ENCODE measurements at regions not wholly inside any gene's neighbourhood (a gene's known extent, or its start where the extent isn't known, plus 50 kb on each side); places are given as distances from the start of the nearest gene placed in this dataset.

- no peak overlapping the region for H3K9ac ChIP-seq (ENCODE audit: low read length)
- H3K9me3 ChIP-seq (ENCODE audit: low read length), result no peaks in the 10 kb centered on the region
- no peaks in the 10 kb centered on the region for H4K20me1 ChIP-seq (ENCODE audit: insufficient read depth, low read length)
- TF ChIP-seq CTCF (IDR thresholded peaks at IDR 0.05; ENCODE audit: low read length) (no peak), EZH2 (IDR thresholded peaks at IDR 0.05; ENCODE audit: borderline replicate concordance, low read length) (no peak)
- H2AFZ ChIP-seq (ENCODE audit: low read length), result no peak overlapping the region
- no peaks in the 10 kb centered on the region for H3K27me3 ChIP-seq (ENCODE audit: insufficient read depth, low read length)
- no peak overlapping the region for H3K4me2 ChIP-seq (ENCODE audit: low read length)
- no peaks in the 10 kb centered on the region for H3K9me2 ChIP-seq (ENCODE audit: low read depth, low read length)
- H3K4me1 ChIP-seq (ENCODE audit: insufficient read depth, low read length, severe bottlenecking), result no peaks in the 10 kb centered on the region
- H3F3A ChIP-seq (ENCODE audit: insufficient read depth, low read length), result no peaks in the 10 kb centered on the region
- H3K36me3 ChIP-seq (ENCODE audit: insufficient read depth, low read length), result no peaks in the 10 kb centered on the region
- no peaks in the 10 kb centered on the region for H3K79me2 ChIP-seq (ENCODE audit: insufficient read depth, low read length)
- no peak overlapping the region for H3K4me3 ChIP-seq (ENCODE audit: low read depth, low read length, poor library complexity, severe bottlenecking)
- H3K27ac ChIP-seq (ENCODE audit: low read depth, low read length, poor library complexity, severe bottlenecking), result no peak overlapping the region
Observed at GRCh38 chr12:124512667-124513296, 54.6 kb downstream of the NCOR2 start.

GRCh38 chr12:124511259-124511985, 56.0 kb downstream of the NCOR2 start:
- H3K36me3 ChIP-seq (ENCODE audit: insufficient read depth, low read length), result no peaks in the 10 kb centered on the region
- no peaks in the 10 kb centered on the region for H3F3A ChIP-seq (ENCODE audit: insufficient read depth, low read length)
- no peak overlapping the region for H3K9ac ChIP-seq (ENCODE audit: low read length)
- no peak overlapping the region for H3K4me3 ChIP-seq (ENCODE audit: low read depth, low read length, poor library complexity, severe bottlenecking)
- H3K9me2 ChIP-seq (ENCODE audit: low read depth, low read length), result no peaks in the 10 kb centered on the region
- peaks cover 3% of the 10 kb centered on the region for H3K4me1 ChIP-seq (ENCODE audit: insufficient read depth, low read length, severe bottlenecking)
- no peak overlapping the region for H3K27ac ChIP-seq (ENCODE audit: low read depth, low read length, poor library complexity, severe bottlenecking)
- TF ChIP-seq EZH2 (IDR thresholded peaks at IDR 0.05; ENCODE audit: borderline replicate concordance, low read length) (no peak), CTCF (IDR thresholded peaks at IDR 0.05; ENCODE audit: low read length) (no peak)
- no peaks in the 10 kb centered on the region for H4K20me1 ChIP-seq (ENCODE audit: insufficient read depth, low read length)
- no peak overlapping the region for H3K4me2 ChIP-seq (ENCODE audit: low read length)
- H2AFZ ChIP-seq (ENCODE audit: low read length), result no peak overlapping the region
- no peaks in the 10 kb centered on the region for H3K79me2 ChIP-seq (ENCODE audit: insufficient read depth, low read length)
- no peaks in the 10 kb centered on the region for H3K9me3 ChIP-seq (ENCODE audit: low read length)
- no peaks in the 10 kb centered on the region for H3K27me3 ChIP-seq (ENCODE audit: insufficient read depth, low read length)

GRCh38 chr12:124510301-124510970, 57.0 kb downstream of the NCOR2 start:
- H4K20me1 ChIP-seq (ENCODE audit: insufficient read depth, low read length), result no peaks in the 10 kb centered on the region
- H3K4me1 ChIP-seq (ENCODE audit: insufficient read depth, low read length, severe bottlenecking), result peaks cover 5% of the 10 kb centered on the region
- no peak overlapping the region for H3K9ac ChIP-seq (ENCODE audit: low read length)
- H3K27ac ChIP-seq (ENCODE audit: low read depth, low read length, poor library complexity, severe bottlenecking), result no peak overlapping the region
- H3K36me3 ChIP-seq (ENCODE audit: insufficient read depth, low read length), result no peaks in the 10 kb centered on the region
- no peaks in the 10 kb centered on the region for H3K9me2 ChIP-seq (ENCODE audit: low read depth, low read length)
- H3K27me3 ChIP-seq (ENCODE audit: insufficient read depth, low read length), result no peaks in the 10 kb centered on the region
- H3K4me3 ChIP-seq (ENCODE audit: low read depth, low read length, poor library complexity, severe bottlenecking), result no peak overlapping the region
- no peak overlapping the region for H3K4me2 ChIP-seq (ENCODE audit: low read length)
- no peaks in the 10 kb centered on the region for H3F3A ChIP-seq (ENCODE audit: insufficient read depth, low read length)
- no peaks in the 10 kb centered on the region for H3K9me3 ChIP-seq (ENCODE audit: low read length)
- no peak overlapping the region for H2AFZ ChIP-seq (ENCODE audit: low read length)
- no peaks in the 10 kb centered on the region for H3K79me2 ChIP-seq (ENCODE audit: insufficient read depth, low read length)
- TF ChIP-seq EZH2 (IDR thresholded peaks at IDR 0.05; ENCODE audit: borderline replicate concordance, low read length), result no peak
- peak; percentile 50 for TF ChIP-seq CTCF (IDR thresholded peaks at IDR 0.05; ENCODE audit: low read length)
